K562 (cell line): ENCODE measurements at regions not wholly inside any gene's neighbourhood (a gene's known extent, or its start where the extent isn't known, plus 50 kb on each side); places are given as distances from the start of the nearest gene placed in this dataset.

ENCODE experiments used
- ARID3A ChIP-seq: IDR thresholded peaks from 2 replicates; pipeline ENCODE4 v1.6.1; 2012; ENCODE audit warnings: low read depth, low read length, improper control_type of control experiment, borderline replicate concordance
- BMI1 ChIP-seq: fragments of 150-350 bp; IDR thresholded peaks from 2 replicates; pipeline ENCODE4 v1.6.1; 2014; ENCODE audit warnings: low read length
- BRCA1 ChIP-seq, 2 experiments: fragments of 450-650 bp in 1 of 2; sonication (generic) in 1 of 2; formaldehyde crosslinking in 1 of 2; IDR thresholded peaks; 2 replicates each; pipeline versions ENCODE4 v1.5.0 to v1.6.1; 2017 to 2020; ENCODE audit warnings: mild to moderate bottlenecking in 1 of 2, missing genetic modification reagents in 1 of 2
- CBFA2T3 ChIP-seq: fragments of 450-650 bp; IDR thresholded peaks from 2 replicates; pipeline ENCODE4 v1.6.1; 2017
- CHCHD3 ChIP-seq: fragments of 250-450 bp; sonication (Bioruptor Pico); IDR thresholded peaks from 2 replicates; pipeline ENCODE4 v2.1.2; 2022; ENCODE audit warnings: mild to moderate bottlenecking
- GTF2B ChIP-seq: IDR thresholded peaks from 2 replicates; pipeline ENCODE4 v1.6.1; 2011; ENCODE audit not compliant: insufficient read length; ENCODE audit errors: extremely low read depth
- HMG20B ChIP-seq: fragments of 250-450 bp; sonication (Bioruptor Pico); IDR thresholded peaks from 2 replicates; pipeline ENCODE4 v1.5.0; 2021; ENCODE audit warnings: mild to moderate bottlenecking
- MYC ChIP-seq, 2 experiments: fragments of 250-450 bp in 1 of 2; sonication (Bioruptor Pico) in 1 of 2; IDR thresholded peaks; 2 replicates each; pipeline versions ENCODE4 v1.5.1 to v1.6.1; 2012 to 2021; ENCODE audit warnings: low read depth in 2 of 2, borderline replicate concordance in 1 of 2, improper control_type of control experiment in 1 of 2, low read length in 1 of 2, mild to moderate bottlenecking in 1 of 2, moderate library complexity in 1 of 2
- PBX2 ChIP-seq, 2 experiments: IDR thresholded peaks in 1 of 2; conservative IDR thresholded peaks in 1 of 2; 2 replicates each; pipeline ENCODE4 v1.6.1; 2016; ENCODE audit warnings: low read depth in 2 of 2, mild to moderate bottlenecking in 1 of 2, missing compliant biosample characterization in 1 of 2, missing genetic modification characterization in 1 of 2, moderate library complexity in 1 of 2
- POLR2H ChIP-seq: IDR thresholded peaks from 2 replicates; pipeline ENCODE4 v1.6.1; 2016; ENCODE audit warnings: missing genetic modification characterization, low read depth, mild to moderate bottlenecking, control low read depth, missing compliant biosample characterization, moderate library complexity
- RFX1 ChIP-seq: fragments of 450-650 bp; IDR thresholded peaks from 2 replicates; pipeline ENCODE4 v1.6.1; 2016; ENCODE audit warnings: mild to moderate bottlenecking, moderate library complexity
- SAP30 ChIP-seq: fragments of 200-600 bp; sonication (generic); IDR thresholded peaks from 2 replicates; pipeline ENCODE4 v1.6.1; 2012; ENCODE audit warnings: borderline replicate concordance, low read depth, mild to moderate bottlenecking, moderate library complexity, low read length, control low read depth, inconsistent platforms; ENCODE audit not compliant: insufficient read depth, poor library complexity, severe bottlenecking
- STAT6 ChIP-seq: sonication (generic); formaldehyde crosslinking; IDR thresholded peaks from 2 replicates; pipeline ENCODE4 v1.8.1; 2023; ENCODE audit warnings: mild to moderate bottlenecking, missing genetic modification reagents
- TCF7L2 ChIP-seq: fragments of 150-350 bp; IDR thresholded peaks from 2 replicates; pipeline ENCODE4 v1.6.1; 2016; ENCODE audit warnings: low read depth, mild to moderate bottlenecking, low read length, moderate library complexity
- THRA ChIP-seq: fragments of 450-650 bp; IDR thresholded peaks from 2 replicates; pipeline ENCODE4 v1.6.1; 2017; ENCODE audit warnings: mild to moderate bottlenecking, moderate library complexity
- ZFP36 ChIP-seq: fragments of 150-350 bp; IDR thresholded peaks from 2 replicates; pipeline ENCODE4 v1.6.1; 2018; ENCODE audit warnings: low read length, low read depth; ENCODE audit not compliant: partially characterized antibody
- ZFPM2 ChIP-seq: fragments of 250-450 bp; sonication (Bioruptor Pico); IDR thresholded peaks from 2 replicates; pipeline ENCODE4 v1.5.1; 2022; ENCODE audit warnings: mild to moderate bottlenecking
- ZNF57 ChIP-seq: fragments of 450-650 bp; formaldehyde crosslinking; IDR thresholded peaks from 2 replicates; pipeline ENCODE4 v1.4.0; 2020; ENCODE audit warnings: mild to moderate bottlenecking, moderate library complexity

- TF ChIP-seq THRA, result no peak
- TF ChIP-seq POLR2H (tag), result no peak
- no peak for TF ChIP-seq ZFP36
- no peak for TF ChIP-seq GTF2B
- TF ChIP-seq ZFPM2 (CRISPR knock-in tag), result no peak
- TF ChIP-seq SAP30, result no peak
- 0 out of 2 replicates have a peak, but pooled peaks have one; percentile 18 for TF ChIP-seq CBFA2T3
- no peak for TF ChIP-seq ZNF57
- no peak for TF ChIP-seq CHCHD3 (CRISPR knock-in tag)
- TF ChIP-seq PBX2 (CRISPR knock-in tag; IDR thresholded peaks at IDR 0.05; ENCODE audit: low read depth), result no peak
- 0 out of 2 replicates have a peak, but pooled peaks have one; percentile 24 for TF ChIP-seq PBX2 (tag; conservative IDR thresholded peaks at IDR 0.05; ENCODE audit: low read depth)
- no peak for TF ChIP-seq BRCA1 (IDR thresholded peaks at IDR 0.05)
- no peak for TF ChIP-seq BRCA1 (CRISPR knock-in tag; IDR thresholded peaks at IDR 0.05)
- no peak for TF ChIP-seq STAT6
- TF ChIP-seq TCF7L2, result no peak
- TF ChIP-seq HMG20B (CRISPR knock-in tag), result no peak
- TF ChIP-seq RFX1, result no peak
- TF ChIP-seq ARID3A, result no peak
- no peak for TF ChIP-seq BMI1
- no peak for TF ChIP-seq MYC (IDR thresholded peaks at IDR 0.05; ENCODE audit: low read depth, low read length)
- no peak for TF ChIP-seq MYC (CRISPR knock-in tag; IDR thresholded peaks at IDR 0.05; ENCODE audit: borderline replicate concordance, low read depth)
These were observed 423.5 kb upstream of the FANCL start (continued) for GRCh38 chr2:58664523-58665151.
